Caco-2 (cell line): ENCODE measurements at regions not wholly inside any gene's neighbourhood (a gene's known extent, or its start where the extent isn't known, plus 50 kb on each side); places are given as distances from the start of the nearest gene placed in this dataset.
"Not testable (repeated sequence)": the region's sequence is repeated elsewhere in the genome, so short reads cannot be mapped to it uniquely, and the experiment has no call there.

ENCODE experiments used
- BruUV-seq: library from RNA; stranded (reverse); fragments of 400-500 nt; replicated peaks from 2 replicates; lab custom pipeline; 2021; lab: Mats Ljungman, UMichigan
- CTCF ChIA-PET: fragments of 300-600 bp; sonication (Branson Sonifier 250); formaldehyde crosslinking; loops from one replicate; lab custom pipeline; 2022; ENCODE audit warnings: antibody characterized with exemption; lab: Charles Lee
- POLR2A ChIA-PET: fragments of 300-600 bp; sonication (Branson Sonifier 250); formaldehyde crosslinking; loops from one replicate; lab custom pipeline; 2022; ENCODE audit warnings: antibody characterized with exemption; lab: Charles Lee
- DNase-seq, 2 experiments: peaks; one replicate each; pipeline versions ENCODE4 v3.0.0 to v3.0.0-alpha.2; 2020 to 2022
- H3K27me3 ChIP-seq: replicated peaks from 2 replicates; pipeline ENCODE4 v1.6.0; 2011; ENCODE audit warnings: low read length; ENCODE audit not compliant: control insufficient read depth, insufficient read depth
- H3K36me3 ChIP-seq: 2 replicates; pipeline ENCODE4 v1.5.1; 2011; ENCODE audit warnings: low read length; ENCODE audit not compliant: control insufficient read depth, insufficient read depth
- H3K4me1 ChIP-seq: fragments of 250-450 bp; sonication (Bioruptor Pico); 2 replicates; pipeline ENCODE4 v1.5.1; 2020; ENCODE audit warnings: mild to moderate bottlenecking
- H3K4me3 ChIP-seq: 2 replicates; pipeline ENCODE4 v1.5.1; 2011; ENCODE audit warnings: low read depth, mild to moderate bottlenecking, control low read depth, low read length
- H3K9me3 ChIP-seq: fragments of 250-450 bp; sonication (Bioruptor Pico); 2 replicates; pipeline ENCODE4 v1.5.1; 2020; ENCODE audit warnings: mild to moderate bottlenecking, moderate library complexity
- H3K27ac Mint-ChIP-seq: one replicate; pipeline ENCODE4 v1.8.0; 2022; ENCODE audit warnings: mixed read lengths; ENCODE audit not compliant: unreplicated experiment
- H3K27me3 Mint-ChIP-seq: one replicate; pipeline ENCODE4 v1.8.0; 2022; ENCODE audit warnings: mixed read lengths; ENCODE audit not compliant: insufficient read depth, unreplicated experiment
- H3K36me3 Mint-ChIP-seq: one replicate; pipeline ENCODE4 v1.8.0; 2022; ENCODE audit warnings: mild to moderate bottlenecking, mixed read lengths; ENCODE audit not compliant: insufficient read depth, unreplicated experiment
- H3K4me1 Mint-ChIP-seq: one replicate; pipeline ENCODE4 v1.8.0; 2022; ENCODE audit warnings: low read depth, mixed read lengths; ENCODE audit not compliant: unreplicated experiment
- H3K4me3 Mint-ChIP-seq: one replicate; pipeline ENCODE4 v1.8.0; 2022; ENCODE audit warnings: mild to moderate bottlenecking, moderate library complexity, mixed read lengths; ENCODE audit not compliant: unreplicated experiment
- H3K9me3 Mint-ChIP-seq: one replicate; pipeline ENCODE4 v1.8.0; 2022; ENCODE audit warnings: mixed read lengths; ENCODE audit not compliant: unreplicated experiment
- CTCF ChIP-seq, 2 experiments: fragments of 200-600 bp in 1 of 2; IDR thresholded peaks; 1 replicate in 1 of 2; 2 replicates in 1 of 2; pipeline versions ENCODE4 v1.5.1 to v1.8.0; 2011 to 2022; ENCODE audit warnings: antibody characterized with exemption in 1 of 2, control low read depth in 1 of 2, inconsistent platforms in 1 of 2, low read depth in 1 of 2, low read length in 1 of 2, mild to moderate bottlenecking in 1 of 2, moderate library complexity in 1 of 2; ENCODE audit not compliant: insufficient read depth in 1 of 2, severe bottlenecking in 1 of 2, unreplicated experiment in 1 of 2
- intact Hi-C: fragments of 100-400 bp; cut with micrococcal nuclease; formaldehyde crosslinking; loops from one replicate; pipeline ENCODE4 v1.10.0; 2022; ENCODE audit not compliant: unreplicated experiment

- TF ChIP-seq CTCF (IDR thresholded peaks at IDR 0.05; ENCODE audit: insufficient read depth in 1 of 2, low read depth in 1 of 2, low read length in 1 of 2, severe bottlenecking in 1 of 2, unreplicated experiment in 1 of 2): no peak
- intact Hi-C loops: no loop called here
- ChIA-PET POLR2A (no interaction called here), CTCF (no interaction called here)
- no peak overlapping the region for H3K27ac Mint-ChIP-seq
- no peaks in the 10 kb centered on the region for H3K27me3 ChIP-seq
- BruUV-seq: no TSS peak
- no peaks in the 10 kb centered on the region for H3K4me1 Mint-ChIP-seq
- DNase-seq: no peak
- H3K4me1 ChIP-seq: no peaks in the 10 kb centered on the region
- H3K9me3 Mint-ChIP-seq: no peaks in the 10 kb centered on the region
- H3K27me3 Mint-ChIP-seq: no peaks in the 10 kb centered on the region
- no peaks in the 10 kb centered on the region for H3K36me3 ChIP-seq
- H3K4me3 ChIP-seq: no peak overlapping the region
- no peak overlapping the region for H3K4me3 Mint-ChIP-seq
- no peaks in the 10 kb centered on the region for H3K36me3 Mint-ChIP-seq
- no peaks in the 10 kb centered on the region for H3K9me3 ChIP-seq
Observed at GRCh38 chr5:13581132-13581531, 363.4 kb downstream of the DNAH5 start.

GRCh38 chr5:13580058-13580457, 364.4 kb downstream of the DNAH5 start:
- intact Hi-C loops: no loop called here
- Mint-ChIP-seq H3K36me3 (no peaks in the 10 kb centered on the region), H3K4me1 (no peaks in the 10 kb centered on the region), H3K9me3 (no peaks in the 10 kb centered on the region), H3K27me3 (no peaks in the 10 kb centered on the region), H3K4me3 (no peak overlapping the region), H3K27ac (no peak overlapping the region)
- no TSS peak for BruUV-seq
- POLR2A ChIA-PET: no interaction called here
- Histone ChIP-seq H3K4me3 (no peak overlapping the region), H3K36me3 (no peaks in the 10 kb centered on the region), H3K4me1 (no peaks in the 10 kb centered on the region), H3K27me3 (no peaks in the 10 kb centered on the region), H3K9me3 (no peaks in the 10 kb centered on the region)
- no peak for TF ChIP-seq CTCF (IDR thresholded peaks at IDR 0.05; ENCODE audit: insufficient read depth in 1 of 2, low read depth in 1 of 2, low read length in 1 of 2, severe bottlenecking in 1 of 2, unreplicated experiment in 1 of 2)
- DNase-seq: no peak
- CTCF ChIA-PET: no interaction called here

- not testable (repeated sequence) for H3K27me3 ChIP-seq
Observed at GRCh38 chr5:13579091-13579490, 365.4 kb downstream of the DNAH5 start.

GRCh38 chr5:13578311-13579039, 366.0 kb downstream of the DNAH5 start:
- H3K4me1 Mint-ChIP-seq, CTCF ChIA-PET, H3K4me3 Mint-ChIP-seq, H3K27me3 Mint-ChIP-seq, intact Hi-C loops, H3K27me3 ChIP-seq, BruUV-seq, DNase-seq, H3K36me3 ChIP-seq, H3K9me3 ChIP-seq, H3K9me3 Mint-ChIP-seq, H3K36me3 Mint-ChIP-seq, H3K4me3 ChIP-seq, H3K4me1 ChIP-seq, POLR2A ChIA-PET, H3K27ac Mint-ChIP-seq: not testable (repeated sequence)

More at GRCh38 chr5:13579091-13579490, 365.4 kb downstream of the DNAH5 start:
- H3K36me3 Mint-ChIP-seq, H3K36me3 ChIP-seq, DNase-seq, H3K4me3 Mint-ChIP-seq, H3K4me1 ChIP-seq, H3K9me3 ChIP-seq, intact Hi-C loops, H3K4me3 ChIP-seq, H3K27me3 Mint-ChIP-seq, H3K9me3 Mint-ChIP-seq, H3K27ac Mint-ChIP-seq, BruUV-seq, CTCF ChIA-PET, H3K4me1 Mint-ChIP-seq, POLR2A ChIA-PET: not testable (repeated sequence)
